ENCODE measurements at regions not wholly inside any gene's neighbourhood (a gene's known extent, or its start where the extent isn't known, plus 50 kb on each side); places are given as distances from the start of the nearest gene placed in this dataset.

DNA sequence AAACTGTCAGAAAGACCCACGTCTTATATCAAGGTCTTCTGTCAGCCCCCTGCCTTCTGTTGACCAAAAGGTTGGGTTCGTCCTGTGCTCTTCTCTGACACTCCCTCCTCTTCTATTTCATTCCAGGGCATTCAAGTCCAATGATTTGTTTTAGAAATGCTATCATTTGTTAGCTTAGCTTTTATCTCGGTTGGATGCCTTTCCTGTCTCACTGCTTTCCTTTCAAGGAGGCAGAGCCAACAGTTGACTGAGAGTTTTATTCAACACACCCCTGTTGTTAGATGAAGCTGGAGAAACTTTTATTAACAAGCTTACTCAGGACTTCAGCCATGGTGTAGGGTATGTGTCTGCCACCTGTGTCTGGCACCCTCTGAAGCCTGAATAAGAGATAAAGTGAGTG lies 112.0 kb upstream of the SLC7A14 start:
- Histone ChIP-seq H2BK5ac (ENCODE audit: low read depth, low read length) (no peak overlapping the region), H2BK120ac (replicated peaks; ENCODE audit: low read depth, low read length) (no peak overlapping the region), H3K56ac (replicated peaks; ENCODE audit: insufficient read length, low read depth, low read length) (no peak overlapping the region), H3K9me3 (ENCODE audit: insufficient read depth in 2 of 2, low read depth in 1 of 2, low read length in 1 of 2) (no peaks in the 10 kb centered on the region), H3K14ac (ENCODE audit: insufficient read length) (no peak overlapping the region), H4K5ac (ENCODE audit: insufficient read length, low read depth, low read length) (no peak overlapping the region), H4K8ac (ENCODE audit: extremely low read depth, insufficient read depth, low read length) (no peak overlapping the region), H3K79me2 (ENCODE audit: control insufficient read depth in 1 of 2, insufficient read depth in 2 of 2, low read length in 2 of 2) (no peaks in the 10 kb centered on the region), H2AK5ac (ENCODE audit: low read depth, low read length) (no peak overlapping the region), H3K4ac (replicated peaks; ENCODE audit: insufficient read length, low read depth, low read length) (no peak overlapping the region), H4K91ac (replicated peaks; ENCODE audit: insufficient read length, low read length) (no peak overlapping the region), H2BK12ac (ENCODE audit: low read depth, low read length) (no peak overlapping the region), H3K79me1 (ENCODE audit: low read depth, low read length) (no peaks in the 10 kb centered on the region), H2BK15ac (ENCODE audit: low read length) (no peak overlapping the region), H3K23me2 (ENCODE audit: low read depth, low read length) (no peaks in the 10 kb centered on the region; the same call in 1 of the 2 replicates), H3K23ac (ENCODE audit: insufficient read length) (no peak overlapping the region), H3K36me3 (ENCODE audit: control insufficient read depth in 2 of 4, insufficient read depth in 4 of 4, low read length in 3 of 4) (no peaks in the 10 kb centered on the region), H3K4me2 (ENCODE audit: insufficient read depth in 1 of 2, low read depth in 2 of 2, low read length in 2 of 2) (peak overlapping the region; percentile 8 to 45; a peak in 2 of 4 replicates), H2BK20ac (ENCODE audit: low read length) (no peak overlapping the region), H3K18ac (ENCODE audit: extremely low read depth, low read length) (no peak overlapping the region), H3K4me1 (replicated peaks in 1 of 4; ENCODE audit: control insufficient read depth in 3 of 4, insufficient read depth in 4 of 4, low read length in 3 of 4) (peaks cover 0 to 6% (median 2%) of the 10 kb centered on the region in 4 experiments; a peak in 2 of 7 replicates), H3K27ac (ENCODE audit: low read depth, low read length) (no peak overlapping the region), H2AFZ (ENCODE audit: low read length) (no peak overlapping the region), H3K27me3 (replicated peaks in 1 of 4; ENCODE audit: control insufficient read depth in 3 of 4, extremely low read depth in 1 of 4, insufficient read depth in 3 of 4, low read length in 3 of 4) (no peaks in the 10 kb centered on the region; a peak in 1 of 7 replicates), H4K20me1 (replicated peaks in 1 of 2; ENCODE audit: control insufficient read depth in 1 of 2, insufficient read depth in 2 of 2, low read length in 2 of 2) (no peaks in the 10 kb centered on the region), H3K9ac (replicated peaks in 1 of 4; ENCODE audit: extremely low read depth in 1 of 4, low read depth in 3 of 4, low read length in 3 of 4) (no peak overlapping the region), H3K4me3 (ENCODE audit: extremely low read depth in 1 of 4, insufficient read depth in 2 of 4, low read depth in 3 of 4, low read length in 4 of 4) (no peak overlapping the region)
- ChIA-PET CTCF (ENCODE audit: partially characterized antibody) (interaction anchor here (0.8 to 3.3 kb wide), 6 partner anchors 8 to 284 kb away, joined by 3 to 14 read pairs (median 4); no protein-coding TSS in a partner anchor), POLR2A (ENCODE audit: partially characterized antibody) (no interaction called here)
- 53% methylated on average over 3 of the region's 3 CpGs; no CpG with 5 or more reads in 1 of the 2 experiments for WGBS, 2 experiments (ENCODE audit: extremely low coverage in 1 of 2, insufficient coverage in 1 of 2, insufficient read length in 1 of 2, insufficient replicate concordance in 2 of 2, low coverage in 1 of 2, low lambda C conversion rate in 2 of 2, missing lambda C conversion rate in 1 of 2)
- TF ChIP-seq CHD1 (IDR thresholded peaks at IDR 0.05; ENCODE audit: low read depth, low read length): no peak
- TF ChIP-seq, protein P1, sequence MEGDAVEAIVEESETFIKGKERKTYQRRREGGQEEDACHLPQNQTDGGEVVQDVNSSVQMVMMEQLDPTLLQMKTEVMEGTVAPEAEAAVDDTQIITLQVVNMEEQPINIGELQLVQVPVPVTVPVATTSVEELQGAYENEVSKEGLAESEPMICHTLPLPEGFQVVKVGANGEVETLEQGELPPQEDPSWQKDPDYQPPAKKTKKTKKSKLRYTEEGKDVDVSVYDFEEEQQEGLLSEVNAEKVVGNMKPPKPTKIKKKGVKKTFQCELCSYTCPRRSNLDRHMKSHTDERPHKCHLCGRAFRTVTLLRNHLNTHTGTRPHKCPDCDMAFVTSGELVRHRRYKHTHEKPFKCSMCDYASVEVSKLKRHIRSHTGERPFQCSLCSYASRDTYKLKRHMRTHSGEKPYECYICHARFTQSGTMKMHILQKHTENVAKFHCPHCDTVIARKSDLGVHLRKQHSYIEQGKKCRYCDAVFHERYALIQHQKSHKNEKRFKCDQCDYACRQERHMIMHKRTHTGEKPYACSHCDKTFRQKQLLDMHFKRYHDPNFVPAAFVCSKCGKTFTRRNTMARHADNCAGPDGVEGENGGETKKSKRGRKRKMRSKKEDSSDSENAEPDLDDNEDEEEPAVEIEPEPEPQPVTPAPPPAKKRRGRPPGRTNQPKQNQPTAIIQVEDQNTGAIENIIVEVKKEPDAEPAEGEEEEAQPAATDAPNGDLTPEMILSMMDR (IDR thresholded peaks at IDR 0.05; ENCODE audit: control extremely low read depth in 1 of 3, insufficient read depth in 1 of 3, low read depth in 1 of 3, low read length in 3 of 3): no peak
- FAIRE-seq: no peak
- no peak for DNase-seq (ENCODE audit: low read depth in 1 of 2, low spot score in 2 of 2)
